GM12892 (cell line): ENCODE measurements at regions not wholly inside any gene's neighbourhood (a gene's known extent, or its start where the extent isn't known, plus 50 kb on each side); places are given as distances from the start of the nearest gene placed in this dataset.

ENCODE experiments used
- POLR2A ChIP-seq: IDR thresholded peaks from 2 replicates; pipeline ENCODE4 v1.6.1; 2011; ENCODE audit warnings: low read depth, low read length, control low read depth
- POLR2AphosphoS5 ChIP-seq: IDR thresholded peaks from 2 replicates; pipeline ENCODE4 v1.6.1; 2011; ENCODE audit warnings: low read depth, low read length, control low read depth
- TAF1 ChIP-seq: IDR thresholded peaks from 2 replicates; pipeline ENCODE4 v1.6.1; 2011; ENCODE audit warnings: low read depth, mild to moderate bottlenecking, control low read depth, low read length, borderline replicate concordance

DNA sequence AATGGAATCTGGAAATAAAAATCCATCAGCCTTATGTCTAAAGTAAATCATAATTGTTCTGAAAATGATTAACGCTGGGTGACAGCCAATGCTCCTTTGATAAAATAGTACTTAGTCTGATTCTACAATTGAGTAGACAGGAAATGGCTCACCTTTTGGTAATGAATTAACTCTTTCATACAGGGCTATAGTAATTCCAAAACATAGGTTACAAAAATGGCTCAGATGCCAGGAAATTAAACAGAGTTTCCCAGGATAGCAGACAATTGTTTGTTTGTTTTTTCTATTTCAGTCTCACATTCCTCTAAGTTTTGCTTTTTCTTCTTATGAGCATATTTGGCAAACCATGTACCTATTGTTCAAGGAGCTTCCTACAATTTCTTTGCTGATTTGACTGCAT lies 257.2 kb upstream of the EPHA7 start:
- TF ChIP-seq POLR2A (no peak), POLR2AphosphoS5 (no peak), TAF1 (no peak)
